Peyer's patch (tissue), 4 donors: ENCODE measurements at regions not wholly inside any gene's neighbourhood (a gene's known extent, or its start where the extent isn't known, plus 50 kb on each side); places are given as distances from the start of the nearest gene placed in this dataset.

Source experiments
- CTCF ChIP-seq, 6 experiments: fragments of 450-650 bp in 4 of 6; fragments of 200-600 bp in 2 of 6; sonication (generic) in 1 of 6; IDR thresholded peaks; one replicate each; pipeline ENCODE4 v1.5.1; 2017 to 2019; ENCODE audit warnings: antibody characterized with exemption in 6 of 6, mild to moderate bottlenecking in 3 of 6, moderate library complexity in 1 of 6
- POLR2A ChIP-seq, 2 donors: fragments of 450-650 bp; IDR thresholded peaks; one replicate each; pipeline ENCODE4 v1.5.1; 2017; ENCODE audit warnings: antibody characterized with exemption in 2 of 2, mild to moderate bottlenecking in 2 of 2, moderate library complexity in 2 of 2

GRCh38 chr1:177871613-177872307 is 98.1 kb downstream of the SEC16B start:
- no peak for TF ChIP-seq CTCF (IDR thresholded peaks at IDR 0.05)
- no peak for TF ChIP-seq POLR2A (IDR thresholded peaks at IDR 0.05)
